CD14-positive monocyte (primary cell): ENCODE measurements at regions not wholly inside any gene's neighbourhood (a gene's known extent, or its start where the extent isn't known, plus 50 kb on each side); places are given as distances from the start of the nearest gene placed in this dataset.

ENCODE experiments used
- DNase-seq, 3 donors: peaks; one replicate each; pipeline ENCODE4 v3.0.0-alpha.2; 2011 to 2022
- H2AFZ ChIP-seq: 2 replicates; pipeline ENCODE4 v1.6.0; 2012; ENCODE audit warnings: mild to moderate bottlenecking, low read depth, low read length, inconsistent platforms; ENCODE audit not compliant: insufficient read depth, poor library complexity, severe bottlenecking
- H3K27ac ChIP-seq, 2 donors: 1 replicate in 1 of 2; 2 replicates in 1 of 2; pipeline ENCODE4 v1.5.1; 2012 to 2013; ENCODE audit warnings: low read length in 2 of 2, control low read depth in 1 of 2, inconsistent platforms in 1 of 2, low read depth in 1 of 2, mild to moderate bottlenecking in 1 of 2
- H3K27me3 ChIP-seq, 2 donors: one replicate each; pipeline versions ENCODE4 v1.6.0 to v1.6.1; 2011 to 2013; ENCODE audit warnings: low read length in 2 of 2; ENCODE audit not compliant: control insufficient read depth in 2 of 2, insufficient read depth in 2 of 2
- H3K36me3 ChIP-seq, 2 donors: replicated peaks in 1 of 2; 1 replicate in 1 of 2; 2 replicates in 1 of 2; pipeline versions ENCODE4 v1.5.1 to v1.6.1; 2012 to 2013; ENCODE audit warnings: low read length in 2 of 2, control low read depth in 1 of 2, inconsistent platforms in 1 of 2, mild to moderate bottlenecking in 1 of 2; ENCODE audit not compliant: insufficient read depth in 2 of 2, control insufficient read depth in 1 of 2
- H3K4me1 ChIP-seq, 2 donors: 1 replicate in 1 of 2; 2 replicates in 1 of 2; pipeline versions ENCODE4 v1.5.1 to v1.6.1; 2012 to 2013; ENCODE audit warnings: low read length in 2 of 2, control low read depth in 1 of 2, inconsistent platforms in 1 of 2, mild to moderate bottlenecking in 1 of 2, moderate library complexity in 1 of 2; ENCODE audit not compliant: insufficient read depth in 2 of 2, control insufficient read depth in 1 of 2
- H3K4me2 ChIP-seq: replicated peaks from 2 replicates; pipeline ENCODE3; 2012; ENCODE audit warnings: low read length, moderate library complexity, mild to moderate bottlenecking; ENCODE audit not compliant: poor library complexity, severe bottlenecking; ENCODE audit errors: extremely low read depth
- H3K4me3 ChIP-seq, 3 experiments: fragments of 200-600 bp in 1 of 3; sonication (generic) in 1 of 3; replicated peaks in 1 of 3; 1 replicate in 2 of 3; 2 replicates in 1 of 3; pipeline ENCODE4 v1.5.1; 2011 to 2013; ENCODE audit warnings: low read length in 3 of 3, mild to moderate bottlenecking in 3 of 3, control low read depth in 2 of 3, low read depth in 2 of 3, inconsistent platforms in 1 of 3, moderate library complexity in 1 of 3
- H3K79me2 ChIP-seq: 2 replicates; pipeline ENCODE4 v1.6.0; 2012; ENCODE audit warnings: mild to moderate bottlenecking, control low read depth, inconsistent platforms, low read length, moderate library complexity; ENCODE audit not compliant: insufficient read depth
- H3K9ac ChIP-seq: 2 replicates; pipeline ENCODE4 v1.6.0; 2017; ENCODE audit warnings: low read length, mild to moderate bottlenecking; ENCODE audit not compliant: insufficient read depth, poor library complexity, severe bottlenecking
- H3K9me3 ChIP-seq, 2 donors: replicated peaks in 1 of 2; 1 replicate in 1 of 2; 2 replicates in 1 of 2; pipeline versions ENCODE4 v1.5.1 to v1.6.1; 2012 to 2013; ENCODE audit warnings: low read length in 2 of 2, control low read depth in 1 of 2; ENCODE audit not compliant: control insufficient read depth in 1 of 2, insufficient read depth in 1 of 2
- H4K20me1 ChIP-seq: 2 replicates; pipeline ENCODE4 v1.6.0; 2012; ENCODE audit warnings: mild to moderate bottlenecking, low read length, control low read depth, moderate library complexity; ENCODE audit not compliant: insufficient read depth
- H3K27ac Mint-ChIP-seq, 7 donors: one replicate each; pipeline ENCODE4 v1.8.0; 2020; ENCODE audit warnings: mild to moderate bottlenecking in 7 of 7, mixed read lengths in 7 of 7, moderate library complexity in 6 of 7, inconsistent platforms in 2 of 7
- H3K27me3 Mint-ChIP-seq, 3 donors: one replicate each; pipeline ENCODE4 v1.8.0; 2021 to 2022; ENCODE audit warnings: low read depth in 3 of 3, mild to moderate bottlenecking in 3 of 3, mixed read lengths in 3 of 3, moderate library complexity in 3 of 3, inconsistent platforms in 1 of 3
- H3K36me3 Mint-ChIP-seq, 2 donors: one replicate each; pipeline ENCODE4 v1.8.0; 2020; ENCODE audit warnings: mixed read lengths in 2 of 2, inconsistent platforms in 1 of 2, mild to moderate bottlenecking in 1 of 2
- H3K4me1 Mint-ChIP-seq: one replicate; pipeline ENCODE4 v1.8.0; 2020; ENCODE audit warnings: mild to moderate bottlenecking, mixed read lengths
- H3K4me3 Mint-ChIP-seq, 2 donors: one replicate each; pipeline ENCODE4 v1.8.0; 2020; ENCODE audit warnings: mild to moderate bottlenecking in 2 of 2, mixed read lengths in 2 of 2, moderate library complexity in 1 of 2
- H3K9me3 Mint-ChIP-seq, 7 donors: one replicate each; pipeline ENCODE4 v1.8.0; 2020 to 2022; ENCODE audit warnings: mixed read lengths in 7 of 7, mild to moderate bottlenecking in 6 of 7, moderate library complexity in 6 of 7, inconsistent platforms in 2 of 7
- CTCF ChIP-seq: fragments of 200-600 bp; IDR thresholded peaks from one replicate; pipeline ENCODE4 v1.8.0; 2022; ENCODE audit warnings: antibody characterized with exemption, mild to moderate bottlenecking
- WGBS: methylation state at CpG from one replicate; pipeline ENCODE4 v1.1.5; 2013; ENCODE audit warnings: missing lambda C conversion rate; ENCODE audit not compliant: insufficient coverage; 5-methylcytosine and 5-hydroxymethylcytosine counted together
- intact Hi-C, 2 donors: fragments of 100-400 bp; cut with micrococcal nuclease; formaldehyde crosslinking; loops; one replicate each; pipeline versions ENCODE4 v1.15.0 to v1.15.1; 2023

GRCh38 chr16:60564588-60564987 lies 1471.7 kb downstream of the CDH8 start:
- WGBS = no CpG with 5 or more reads among the region's 2 CpGs
- intact Hi-C loops = no loop called here

GRCh38 chr16:60563166-60563565 lies 1473.1 kb downstream of the CDH8 start:
- H3K27ac ChIP-seq = no peak overlapping the region
- H2AFZ ChIP-seq = no peak overlapping the region
- Mint-ChIP-seq H3K27ac (no peak overlapping the region), H3K4me3 (no peak overlapping the region), H3K9me3 (peaks cover 0 to 5% (median 2%) of the 10 kb centered on the region in 7 donors), H3K36me3 (no peaks in the 10 kb centered on the region), H3K4me1 (no peaks in the 10 kb centered on the region), H3K27me3 (peaks cover 0 to 2% (median 0%) of the 10 kb centered on the region in 3 donors)
- H3K9me3 ChIP-seq = no peaks in the 10 kb centered on the region
- H3K27me3 ChIP-seq = no peaks in the 10 kb centered on the region
- H3K36me3 ChIP-seq = no peaks in the 10 kb centered on the region
- H3K4me1 ChIP-seq = no peaks in the 10 kb centered on the region
- H3K4me2 ChIP-seq = no peak overlapping the region
- intact Hi-C loops = no loop called here
- no peak for DNase-seq
- TF ChIP-seq CTCF = no peak
- H4K20me1 ChIP-seq = no peaks in the 10 kb centered on the region
- H3K79me2 ChIP-seq = no peaks in the 10 kb centered on the region
- no peak overlapping the region for H3K9ac ChIP-seq
- no peak overlapping the region for H3K4me3 ChIP-seq

More at GRCh38 chr16:60564588-60564987, 1471.7 kb downstream of the CDH8 start:
- H3K4me2 ChIP-seq = no peak overlapping the region
- no peak for DNase-seq
- H3K4me3 ChIP-seq = no peak overlapping the region
- Mint-ChIP-seq H3K9me3 (peaks cover 0 to 8% (median 0%) of the 10 kb centered on the region in 7 donors), H3K36me3 (no peaks in the 10 kb centered on the region), H3K4me1 (no peaks in the 10 kb centered on the region), H3K27me3 (peaks cover 0 to 2% (median 0%) of the 10 kb centered on the region in 3 donors), H3K4me3 (no peak overlapping the region), H3K27ac (no peak overlapping the region)
- H3K79me2 ChIP-seq = no peaks in the 10 kb centered on the region
- no peaks in the 10 kb centered on the region for H3K9me3 ChIP-seq
- no peaks in the 10 kb centered on the region for H3K27me3 ChIP-seq
- no peak overlapping the region for H3K27ac ChIP-seq
- H4K20me1 ChIP-seq = no peaks in the 10 kb centered on the region
- H3K9ac ChIP-seq = no peak overlapping the region
- H2AFZ ChIP-seq = no peak overlapping the region
- no peaks in the 10 kb centered on the region for H3K4me1 ChIP-seq
- no peaks in the 10 kb centered on the region for H3K36me3 ChIP-seq
- TF ChIP-seq CTCF = no peak
